IMR-90 (cell line): ENCODE measurements at regions not wholly inside any gene's neighbourhood (a gene's known extent, or its start where the extent isn't known, plus 50 kb on each side); places are given as distances from the start of the nearest gene placed in this dataset.
"Not testable (repeated sequence)": the region's sequence is repeated elsewhere in the genome, so short reads cannot be mapped to it uniquely, and the experiment has no call there.

Experiments used
- ATAC-seq: fragments of 200-7000 bp; cut with Tn5 transposase; 2 replicates; pipeline ENCODE4 v1.9.1; 2020; ENCODE audit warnings: low read depth, mild to moderate bottlenecking, moderate library complexity
- BruUV-seq: library from RNA; stranded (reverse); fragments of 400-500 nt; replicated peaks from 2 replicates; lab custom pipeline; 2021; lab: Mats Ljungman, UMichigan
- CTCF ChIA-PET: fragments of 300-600 bp; formaldehyde crosslinking; extraction: SDS; loops from one replicate; lab custom pipeline; 2021; ENCODE audit warnings: antibody characterized with exemption; lab: Yijun Ruan, JAX
- POLR2A ChIA-PET: fragments of 300-600 bp; sonication (Branson Sonifier 250); formaldehyde crosslinking; loops from one replicate; lab custom pipeline; 2022; ENCODE audit warnings: antibody characterized with exemption; ENCODE audit not compliant: unreplicated experiment; lab: Charles Lee
- DNase-seq: peaks from one replicate; pipeline ENCODE4 v3.0.0; 2013
- H2AFZ ChIP-seq: replicated peaks from 2 replicates; pipeline ENCODE3; 2013; ENCODE audit warnings: low read length, mild to moderate bottlenecking; ENCODE audit not compliant: poor library complexity
- H2AK5ac ChIP-seq: 2 replicates; pipeline ENCODE4 v1.6.1; 2013; ENCODE audit warnings: low read depth, low read length, inconsistent platforms
- H2AK9ac ChIP-seq: replicated peaks from 2 replicates; pipeline ENCODE3; 2013; ENCODE audit warnings: mild to moderate bottlenecking, low read depth, low read length, moderate library complexity; ENCODE audit not compliant: poor library complexity
- H2BK120ac ChIP-seq: 2 replicates; pipeline ENCODE4 v1.6.1; 2013; ENCODE audit warnings: low read depth, low read length, inconsistent platforms
- H2BK15ac ChIP-seq: 3 replicates; pipeline ENCODE4 v1.6.1; 2013; ENCODE audit warnings: low read depth, low read length, inconsistent platforms
- H2BK20ac ChIP-seq: 2 replicates; pipeline ENCODE4 v1.6.1; 2013; ENCODE audit warnings: low read depth, mild to moderate bottlenecking, inconsistent platforms, low read length, moderate library complexity
- H2BK5ac ChIP-seq: 2 replicates; pipeline ENCODE4 v1.6.1; 2013; ENCODE audit warnings: mild to moderate bottlenecking, low read depth, low read length, inconsistent platforms; ENCODE audit not compliant: poor library complexity, severe bottlenecking
- H3K14ac ChIP-seq: replicated peaks from 2 replicates; pipeline ENCODE4 v1.6.1; 2013; ENCODE audit warnings: low read depth, low read length, inconsistent platforms
- H3K18ac ChIP-seq: 2 replicates; pipeline ENCODE4 v1.6.1; 2013; ENCODE audit warnings: low read depth, low read length, control low read depth
- H3K23ac ChIP-seq: 2 replicates; pipeline ENCODE4 v1.6.1; 2013; ENCODE audit warnings: low read depth, low read length, inconsistent platforms
- H3K27ac ChIP-seq: 2 replicates; pipeline ENCODE4 v1.5.1; 2013; ENCODE audit warnings: mild to moderate bottlenecking, control low read depth, low read length; ENCODE audit not compliant: insufficient read depth
- H3K27me3 ChIP-seq: 2 replicates; pipeline ENCODE4 v1.6.1; 2013; ENCODE audit warnings: low read length; ENCODE audit not compliant: control insufficient read depth, insufficient read depth
- H3K36me3 ChIP-seq: 2 replicates; pipeline ENCODE4 v1.6.1; 2013; ENCODE audit warnings: low read length, mixed read lengths; ENCODE audit not compliant: control insufficient read depth, insufficient read depth
- H3K4ac ChIP-seq: 2 replicates; pipeline ENCODE4 v1.6.1; 2013; ENCODE audit warnings: low read depth, low read length, inconsistent platforms
- H3K4me1 ChIP-seq: 2 replicates; pipeline ENCODE4 v1.6.1; 2013; ENCODE audit warnings: low read length, mixed read lengths; ENCODE audit not compliant: control insufficient read depth, insufficient read depth
- H3K4me2 ChIP-seq: 2 replicates; pipeline ENCODE4 v1.6.1; 2013; ENCODE audit warnings: low read depth, mild to moderate bottlenecking, control low read depth, low read length, moderate library complexity
- H3K4me3 ChIP-seq: 2 replicates; pipeline ENCODE4 v1.5.1; 2013; ENCODE audit warnings: low read depth, mild to moderate bottlenecking, control low read depth, low read length, moderate library complexity; ENCODE audit not compliant: insufficient read depth
- H3K56ac ChIP-seq: 2 replicates; pipeline ENCODE4 v1.6.1; 2013; ENCODE audit warnings: low read length, inconsistent platforms; ENCODE audit not compliant: insufficient read depth; ENCODE audit errors: extremely low read depth
- H3K79me1 ChIP-seq, 2 experiments: 2 replicates each; pipeline ENCODE4 v1.6.1; 2013; ENCODE audit warnings: low read length in 2 of 2, inconsistent platforms in 1 of 2, low read depth in 1 of 2
- H3K9ac ChIP-seq: 2 replicates; pipeline ENCODE4 v1.6.1; 2013; ENCODE audit warnings: low read depth, low read length, control low read depth
- H3K9me1 ChIP-seq: 2 replicates; pipeline ENCODE4 v1.6.1; 2013; ENCODE audit warnings: low read length, inconsistent platforms; ENCODE audit not compliant: insufficient read depth
- H3K9me3 ChIP-seq: 2 replicates; pipeline ENCODE4 v1.6.1; 2013; ENCODE audit warnings: low read length; ENCODE audit not compliant: control insufficient read depth, insufficient read depth
- H4K20me1 ChIP-seq: 2 replicates; pipeline ENCODE4 v1.6.1; 2013; ENCODE audit warnings: low read length, inconsistent platforms; ENCODE audit not compliant: insufficient read depth
- H4K5ac ChIP-seq: 2 replicates; pipeline ENCODE4 v1.6.1; 2013; ENCODE audit warnings: mild to moderate bottlenecking, low read depth, low read length, control low read depth
- H4K8ac ChIP-seq, 2 experiments: 2 replicates each; pipeline ENCODE4 v1.6.1; 2013; ENCODE audit warnings: low read depth in 2 of 2, low read length in 2 of 2, control low read depth in 1 of 2, inconsistent platforms in 1 of 2
- H4K91ac ChIP-seq: 2 replicates; pipeline ENCODE4 v1.6.1; 2013; ENCODE audit warnings: low read depth, low read length, inconsistent platforms; ENCODE audit not compliant: insufficient read depth
- CEBPB ChIP-seq: IDR thresholded peaks from 2 replicates; pipeline ENCODE4 v1.6.1; 2012; ENCODE audit warnings: low read depth, low read length, improper control_type of control experiment
- CHD1 ChIP-seq: IDR thresholded peaks from 2 replicates; pipeline ENCODE4 v1.6.1; 2012; ENCODE audit warnings: low read depth, low read length, improper control_type of control experiment
- FOS ChIP-seq: fragments of 150-350 bp; IDR thresholded peaks from 2 replicates; pipeline ENCODE4 v1.6.1; 2016; ENCODE audit warnings: low read depth, low read length
- MAFK ChIP-seq: IDR thresholded peaks from 2 replicates; pipeline ENCODE4 v1.6.1; 2012; ENCODE audit warnings: low read depth, low read length, improper control_type of control experiment
- RAD21 ChIP-seq: IDR thresholded peaks from 2 replicates; pipeline ENCODE4 v1.6.1; 2012; ENCODE audit warnings: low read length, improper control_type of control experiment
- RFX5 ChIP-seq: IDR thresholded peaks from 2 replicates; pipeline ENCODE4 v1.8.0; 2012; ENCODE audit warnings: low read depth, mild to moderate bottlenecking, low read length, moderate library complexity
- WGBS, 2 experiments: methylation state at CpG; one replicate each; pipeline versions ENCODE4 v1.1.5 to v1.1.7; 2013; ENCODE audit warnings: missing lambda C conversion rate in 2 of 2; ENCODE audit not compliant: insufficient read length in 1 of 2; ENCODE audit errors: extremely low coverage in 2 of 2; 5-methylcytosine and 5-hydroxymethylcytosine counted together
- dilution Hi-C: fragments of 300-500 bp; cut with HindIII; formaldehyde crosslinking; loops from one replicate; pipeline ENCODE4 v1.14.3; 2018; ENCODE audit warnings: low sequenced_read_pairs; ENCODE audit not compliant: unreplicated experiment
- in situ Hi-C: fragments of 300-500 bp; cut with MboI; formaldehyde crosslinking; loops from 3 replicates; pipeline ENCODE4 v1.14.3; 2019; ENCODE audit warnings: low sequenced_read_pairs, inconsistent platforms, mixed read lengths
- intact Hi-C: fragments of 100-400 bp; cut with micrococcal nuclease; formaldehyde crosslinking; loops from 2 replicates; pipeline ENCODE4 v1.10.0; 2022

- H3K18ac ChIP-seq: no peak overlapping the region
- no peak overlapping the region for H3K23ac ChIP-seq
- H3K4ac ChIP-seq: no peak overlapping the region
- no peak overlapping the region for H3K56ac ChIP-seq
- no peaks in the 10 kb centered on the region for H3K9me1 ChIP-seq
- no peaks in the 10 kb centered on the region; the same call in 1 of the 2 replicates for H3K9me3 ChIP-seq
- H4K20me1 ChIP-seq: no peaks in the 10 kb centered on the region
- no peak overlapping the region for H2BK5ac ChIP-seq
- no peak overlapping the region for H3K9ac ChIP-seq
- DNase-seq (no peak), ATAC-seq (no peak)
- in situ Hi-C loops: no loop called here
- H3K4me3 ChIP-seq: no peak overlapping the region
- no peaks in the 10 kb centered on the region for H3K79me1 ChIP-seq
- H2BK20ac ChIP-seq: no peak overlapping the region
- H4K91ac ChIP-seq: no peak overlapping the region
- no peak overlapping the region for H3K27ac ChIP-seq
- H3K36me3 ChIP-seq: no peaks in the 10 kb centered on the region
- no peak overlapping the region for H2AFZ ChIP-seq
- H3K27me3 ChIP-seq: no peaks in the 10 kb centered on the region
- POLR2A ChIA-PET: no interaction called here
- no peak overlapping the region for H2AK5ac ChIP-seq
- no peak overlapping the region for H2AK9ac ChIP-seq
- no peak overlapping the region for H2BK120ac ChIP-seq
- WGBS, 2 experiments: no CpG with 5 or more reads among the region's 2 CpGs
- H4K8ac ChIP-seq: no peak overlapping the region
- H2BK15ac ChIP-seq: no peak overlapping the region
- BruUV-seq: no TSS peak
- H4K5ac ChIP-seq: no peak overlapping the region
- TF ChIP-seq RAD21 (no peak), CHD1 (no peak), FOS (no peak), RFX5 (no peak), CEBPB (no peak), MAFK (no peak)
- CTCF ChIA-PET: no interaction called here
- dilution Hi-C loops: no loop called here
- no peak overlapping the region for H3K14ac ChIP-seq
- intact Hi-C loops: no loop called here
- H3K4me1 ChIP-seq: peaks cover 4% of the 10 kb centered on the region; the same call in 1 of the 2 replicates
- no peak overlapping the region for H3K4me2 ChIP-seq
Observed at GRCh38 chr5:174585472-174585871, 138.9 kb upstream of the MSX2 start.

- H4K8ac ChIP-seq, H3K4me3 ChIP-seq, H2BK15ac ChIP-seq, H2AK9ac ChIP-seq, H3K27ac ChIP-seq, H3K9me1 ChIP-seq, H3K9ac ChIP-seq, in situ Hi-C loops, H3K4me2 ChIP-seq, H3K79me1 ChIP-seq, H2BK120ac ChIP-seq, BruUV-seq, POLR2A ChIA-PET, H4K5ac ChIP-seq, CTCF ChIA-PET, H3K4me1 ChIP-seq, H3K14ac ChIP-seq, H2AK5ac ChIP-seq, H3K27me3 ChIP-seq, intact Hi-C loops, ATAC-seq, H2BK20ac ChIP-seq, H3K18ac ChIP-seq, H4K20me1 ChIP-seq, H3K56ac ChIP-seq, H3K4ac ChIP-seq, H3K36me3 ChIP-seq, H3K9me3 ChIP-seq, H2AFZ ChIP-seq, dilution Hi-C loops, H2BK5ac ChIP-seq, H4K91ac ChIP-seq, DNase-seq, H3K23ac ChIP-seq: not testable (repeated sequence)
- WGBS, 2 experiments: no CpG with 5 or more reads among the region's 4 CpGs
Observed at GRCh38 chr5:174586163-174586562, 138.2 kb upstream of the MSX2 start.
